T-cell (primary cell): ENCODE measurements at regions not wholly inside any gene's neighbourhood (a gene's known extent, or its start where the extent isn't known, plus 50 kb on each side); places are given as distances from the start of the nearest gene placed in this dataset.

Source experiments
- ATAC-seq, 4 experiments: fragments of 200-7000 bp in 3 of 4; fragments of 150-1000 bp in 1 of 4; cut with Tn5 transposase; replicated peaks in 1 of 4; 1 replicate in 3 of 4; 2 replicates in 1 of 4; pipeline ENCODE4 v1.10.0; 2021; ENCODE audit warnings: moderate library complexity in 3 of 4, mild to moderate bottlenecking in 2 of 4, moderate number of reproducible peaks in 1 of 4
- CTCF ChIA-PET, 2 donors: fragments of 300-600 bp; sonication (Branson Sonifier 250); formaldehyde crosslinking; loops; one replicate each; lab custom pipeline; 2022; ENCODE audit warnings: antibody characterized with exemption in 2 of 2; lab: Charles Lee
- POLR2A ChIA-PET, 2 donors: fragments of 300-600 bp; sonication (Branson Sonifier 250); formaldehyde crosslinking; loops; one replicate each; lab custom pipeline; 2022; ENCODE audit warnings: antibody characterized with exemption in 2 of 2; lab: Charles Lee
- DNase-seq, 35 experiments: peaks; one replicate each; pipeline versions ENCODE4 v3.0.0 to v3.0.0-alpha.2; 2013 to 2023
- H3K27ac ChIP-seq: one replicate; pipeline ENCODE4 v1.5.1; 2013; ENCODE audit warnings: low read length
- H3K27me3 ChIP-seq, 2 experiments: replicated peaks in 1 of 2; 1 replicate in 1 of 2; 2 replicates in 1 of 2; pipeline versions ENCODE4 v1.6.1 to v1.7.0; 2013; ENCODE audit warnings: low read length in 1 of 2, mixed read lengths in 1 of 2; ENCODE audit not compliant: control insufficient read depth in 2 of 2, insufficient read depth in 2 of 2; ENCODE audit errors: extremely low read depth in 1 of 2
- H3K36me3 ChIP-seq, 2 donors: 1 replicate in 1 of 2; 2 replicates in 1 of 2; pipeline versions ENCODE4 v1.6.1 to v1.7.0; 2013; ENCODE audit warnings: low read length in 1 of 2; ENCODE audit not compliant: control insufficient read depth in 2 of 2, insufficient read depth in 1 of 2; ENCODE audit errors: extremely low read depth in 1 of 2
- H3K4me1 ChIP-seq, 2 experiments: 1 replicate in 1 of 2; 2 replicates in 1 of 2; pipeline versions ENCODE4 v1.6.1 to v1.7.0; 2013; ENCODE audit warnings: low read length in 2 of 2, mixed read lengths in 1 of 2; ENCODE audit not compliant: insufficient read depth in 2 of 2, control insufficient read depth in 1 of 2; ENCODE audit errors: extremely low read depth in 1 of 2
- H3K4me3 ChIP-seq, 2 donors: 1 replicate in 1 of 2; 2 replicates in 1 of 2; pipeline versions ENCODE4 v1.5.1 to v1.7.0; 2013; ENCODE audit warnings: mild to moderate bottlenecking in 2 of 2, low read length in 1 of 2, moderate library complexity in 1 of 2; ENCODE audit not compliant: control insufficient read depth in 1 of 2; ENCODE audit errors: extremely low read depth in 1 of 2
- H3K9me3 ChIP-seq: 2 replicates; pipeline ENCODE4 v1.7.0; 2013
- H3K27ac Mint-ChIP-seq, 2 donors: one replicate each; pipeline ENCODE4 v1.8.0; 2020 to 2021; ENCODE audit warnings: mild to moderate bottlenecking in 2 of 2, mixed read lengths in 2 of 2
- H3K27me3 Mint-ChIP-seq, 2 donors: one replicate each; pipeline ENCODE4 v1.8.0; 2021 to 2022; ENCODE audit warnings: mixed read lengths in 2 of 2
- H3K36me3 Mint-ChIP-seq: one replicate; pipeline ENCODE4 v1.8.0; 2021; ENCODE audit warnings: mixed read lengths
- H3K4me1 Mint-ChIP-seq, 3 donors: one replicate each; pipeline ENCODE4 v1.8.0; 2020 to 2022; ENCODE audit warnings: mixed read lengths in 3 of 3, mild to moderate bottlenecking in 1 of 3
- H3K4me3 Mint-ChIP-seq, 3 donors: one replicate each; pipeline ENCODE4 v1.8.0; 2020 to 2022; ENCODE audit warnings: mild to moderate bottlenecking in 3 of 3, mixed read lengths in 3 of 3, moderate library complexity in 3 of 3
- H3K9me3 Mint-ChIP-seq, 3 donors: one replicate each; pipeline ENCODE4 v1.8.0; 2020 to 2022; ENCODE audit warnings: mixed read lengths in 3 of 3
- WGBS: methylation state at CpG from one replicate; pipeline ENCODE4 v1.1.5; 2013; ENCODE audit warnings: missing lambda C conversion rate; ENCODE audit not compliant: insufficient coverage; 5-methylcytosine and 5-hydroxymethylcytosine counted together

DNA sequence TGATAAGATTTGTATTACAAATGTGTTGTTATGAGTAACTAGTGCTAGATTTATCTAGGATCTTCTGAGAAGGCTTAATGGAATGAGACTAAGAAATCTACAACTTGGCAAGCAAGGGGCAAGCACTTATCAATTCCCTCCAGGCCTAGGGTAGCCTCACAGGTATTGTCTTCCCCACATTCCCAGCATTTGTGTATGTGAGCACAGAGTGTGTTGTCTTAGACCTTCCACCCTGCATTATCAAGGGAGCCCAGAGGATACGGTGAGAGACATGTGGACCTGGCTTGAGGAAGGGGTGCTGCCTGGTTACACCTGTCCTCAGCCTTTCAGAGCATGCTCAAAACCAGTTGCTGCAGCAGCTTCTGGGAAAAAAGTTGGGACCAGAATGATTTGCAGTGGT, 327.2 kb downstream of the MRPL39 start:
- WGBS, result 100% methylated on average over 1 of the region's 1 CpG
- Mint-ChIP-seq H3K4me1 (no peaks in the 10 kb centered on the region), H3K36me3 (no peaks in the 10 kb centered on the region), H3K4me3 (no peak overlapping the region), H3K27ac (no peak overlapping the region), H3K27me3 (peaks cover 0 to 8% of the 10 kb centered on the region in 2 donors), H3K9me3 (no peaks in the 10 kb centered on the region)
- CTCF ChIA-PET, result no interaction called here
- ATAC-seq (no peak), DNase-seq (no peak)
- Histone ChIP-seq H3K4me3 (no peak overlapping the region), H3K27me3 (no peaks in the 10 kb centered on the region), H3K4me1 (no peaks in the 10 kb centered on the region), H3K27ac (no peak overlapping the region), H3K9me3 (no peaks in the 10 kb centered on the region), H3K36me3 (no peaks in the 10 kb centered on the region)
- POLR2A ChIA-PET, result no interaction called here

DNA sequence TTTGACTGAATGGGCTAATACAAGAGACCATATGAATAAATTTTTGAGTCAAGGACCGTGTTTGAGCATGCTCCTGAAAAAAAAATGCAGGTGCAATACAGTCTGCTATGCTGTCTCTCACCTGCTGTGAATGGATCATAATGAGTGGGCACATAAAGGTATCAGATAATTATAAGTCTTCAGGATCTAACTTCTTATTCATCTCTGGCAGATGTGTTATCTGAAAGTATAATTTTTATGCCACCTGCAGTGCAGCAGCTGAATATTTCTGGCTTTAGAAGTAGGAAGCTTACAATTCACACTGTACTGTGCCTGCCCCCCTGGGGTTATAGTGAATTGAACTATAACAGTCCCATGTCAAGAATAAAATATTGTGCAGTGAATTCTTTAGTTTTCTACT, 333.3 kb downstream of the MRPL39 start:
- WGBS, result no CpG with 5 or more reads among the region's 1 CpG
- DNase-seq, result no peak
- H3K4me3 ChIP-seq, result no peak overlapping the region
- no peak for ATAC-seq
- no peaks in the 10 kb centered on the region for H3K9me3 ChIP-seq
- Mint-ChIP-seq H3K27ac (no peak overlapping the region), H3K27me3 (no peaks in the 10 kb centered on the region), H3K9me3 (no peaks in the 10 kb centered on the region), H3K4me1 (no peaks in the 10 kb centered on the region), H3K36me3 (no peaks in the 10 kb centered on the region), H3K4me3 (no peak overlapping the region)
- H3K27me3 ChIP-seq, result no peaks in the 10 kb centered on the region
- no peaks in the 10 kb centered on the region for H3K36me3 ChIP-seq
- POLR2A ChIA-PET, result no interaction called here
- H3K27ac ChIP-seq, result no peak overlapping the region
- CTCF ChIA-PET, result no interaction called here
- no peaks in the 10 kb centered on the region for H3K4me1 ChIP-seq

DNA sequence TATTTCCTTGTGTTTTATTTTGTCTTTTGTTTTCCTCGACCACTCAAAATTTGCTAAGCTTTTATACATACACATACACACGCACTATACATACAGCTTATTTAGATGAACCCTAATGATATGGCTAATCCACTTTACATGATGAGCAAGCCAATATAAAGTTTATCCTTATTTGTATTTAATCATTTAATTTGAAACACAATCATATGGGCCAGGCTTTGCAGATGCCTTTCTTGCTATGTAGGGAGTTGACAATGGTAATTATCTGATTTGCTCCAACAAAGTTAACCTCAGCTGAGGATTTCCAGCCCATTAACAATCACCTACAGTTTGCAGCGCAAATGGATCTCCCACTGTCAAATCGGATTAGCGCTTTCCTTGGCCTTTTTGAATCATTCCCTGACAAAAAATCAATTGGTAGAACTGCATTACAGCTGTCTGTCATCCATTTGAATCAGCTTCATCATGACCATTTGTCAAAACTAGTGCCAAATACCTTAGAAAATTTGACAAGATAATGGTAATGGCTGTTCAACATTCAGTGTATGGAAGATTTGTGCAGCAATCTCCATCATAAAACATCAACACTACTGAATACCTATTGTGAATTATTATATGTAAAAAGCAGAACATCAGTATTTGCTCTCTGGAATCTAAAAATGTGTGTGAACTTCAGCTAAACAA, 352.6 kb downstream of the MRPL39 start:
- no peak overlapping the region for H3K27ac Mint-ChIP-seq
- ChIA-PET CTCF (no interaction called here), POLR2A (no interaction called here)
- H3K27ac ChIP-seq, result no peak overlapping the region
- no peaks in the 10 kb centered on the region for H3K9me3 Mint-ChIP-seq
- H3K4me3 ChIP-seq, result no peak overlapping the region
- no peaks in the 10 kb centered on the region for H3K27me3 ChIP-seq
- no peak overlapping the region for H3K4me3 Mint-ChIP-seq
- DNase-seq (no peak), ATAC-seq (no peak)
- no peaks in the 10 kb centered on the region for H3K4me1 ChIP-seq
- no peaks in the 10 kb centered on the region for H3K36me3 ChIP-seq
- no peaks in the 10 kb centered on the region for H3K9me3 ChIP-seq
- H3K4me1 Mint-ChIP-seq, result no peaks in the 10 kb centered on the region
- no peaks in the 10 kb centered on the region for H3K36me3 Mint-ChIP-seq
- H3K27me3 Mint-ChIP-seq, result peaks cover 0 to 7% of the 10 kb centered on the region in 2 donors
- whole genome bisulfite sequencing, result 96% methylated on average over 3 of the region's 5 CpGs

DNA sequence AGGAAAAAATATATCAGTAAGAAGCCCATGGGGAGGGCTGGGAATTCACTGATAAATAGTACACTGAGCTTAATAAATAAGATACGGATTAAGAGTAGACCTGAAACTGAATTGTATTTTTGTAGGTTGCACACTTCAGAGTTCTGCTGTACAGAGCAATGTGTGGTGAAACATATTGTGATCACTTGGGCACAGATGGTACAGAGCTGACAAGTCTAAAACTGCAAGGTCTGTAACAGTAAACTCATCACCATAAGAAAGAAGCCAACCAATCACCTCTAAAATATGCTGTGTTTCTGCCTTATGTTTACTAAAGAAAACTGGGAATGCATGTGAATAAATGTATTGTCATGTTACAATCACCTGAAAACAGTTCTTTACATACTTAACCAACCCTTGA, 360.7 kb downstream of the MRPL39 start:
- Histone ChIP-seq H3K27ac (no peak overlapping the region), H3K4me3 (no peak overlapping the region), H3K4me1 (no peaks in the 10 kb centered on the region), H3K27me3 (no peaks in the 10 kb centered on the region), H3K36me3 (no peaks in the 10 kb centered on the region), H3K9me3 (no peaks in the 10 kb centered on the region)
- peaks cover 0 to 6% (median 0%) of the 10 kb centered on the region in 3 donors for H3K9me3 Mint-ChIP-seq
- 88% methylated on average over 1 of the region's 1 CpG for WGBS
- no peaks in the 10 kb centered on the region for H3K4me1 Mint-ChIP-seq
- DNase-seq (no peak), ATAC-seq (no peak)
- ChIA-PET CTCF (no interaction called here), POLR2A (no interaction called here)
- H3K36me3 Mint-ChIP-seq, result no peaks in the 10 kb centered on the region
- H3K27ac Mint-ChIP-seq, result no peak overlapping the region
- no peak overlapping the region for H3K4me3 Mint-ChIP-seq
- no peaks in the 10 kb centered on the region for H3K27me3 Mint-ChIP-seq

DNA sequence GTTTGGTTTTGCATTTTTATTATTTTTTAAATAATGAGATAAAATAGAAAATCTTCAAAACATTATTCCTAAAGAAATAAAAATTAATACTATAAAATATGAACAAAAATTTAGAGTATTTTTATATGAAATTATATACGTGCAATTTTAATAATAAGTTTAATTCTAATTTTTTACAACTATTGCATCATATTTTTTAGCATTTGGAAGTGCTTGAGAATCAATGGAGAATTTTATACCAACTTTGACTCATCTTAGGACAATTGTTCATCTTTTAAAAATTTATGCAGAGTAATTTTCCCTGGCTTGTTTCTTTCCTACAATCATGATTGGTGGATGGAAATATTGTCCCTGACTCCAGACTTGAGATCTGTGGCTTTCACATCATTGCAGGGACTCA, 362.5 kb downstream of the MRPL39 start:
- WGBS, result no CpG with 5 or more reads among the region's 1 CpG
- no peak overlapping the region for H3K4me3 Mint-ChIP-seq
- POLR2A ChIA-PET, result no interaction called here

DNA sequence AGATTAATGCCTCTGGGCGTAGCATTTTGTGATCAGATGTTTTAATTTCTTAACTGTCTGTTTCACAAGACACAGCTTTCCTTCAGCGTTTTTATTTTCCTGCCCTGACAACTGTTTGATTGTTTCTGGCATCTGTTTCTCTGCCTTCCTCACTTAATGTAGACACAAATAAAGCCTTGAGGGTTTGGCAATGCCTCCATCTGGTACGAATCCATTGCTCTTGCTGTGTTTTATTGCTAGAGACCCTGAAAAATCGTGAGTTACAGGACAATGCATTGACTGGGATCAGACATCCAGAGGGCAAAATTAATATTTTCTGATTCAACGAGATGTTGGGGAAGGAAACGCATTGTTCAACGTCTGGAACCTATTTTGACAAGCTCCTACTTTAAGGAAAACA, 363.5 kb downstream of the MRPL39 start:
- Mint-ChIP-seq H3K27ac (no peak overlapping the region), H3K27me3 (no peaks in the 10 kb centered on the region), H3K4me1 (no peaks in the 10 kb centered on the region), H3K9me3 (peaks cover 3 to 19% (median 5%) of the 10 kb centered on the region in 3 donors), H3K4me3 (no peak overlapping the region), H3K36me3 (no peaks in the 10 kb centered on the region)
- ATAC-seq, result no peak
- no peaks in the 10 kb centered on the region for H3K36me3 ChIP-seq
- no peak overlapping the region for H3K27ac ChIP-seq
- no peaks in the 10 kb centered on the region for H3K27me3 ChIP-seq
- no peaks in the 10 kb centered on the region for H3K4me1 ChIP-seq
- 80% methylated on average over 3 of the region's 7 CpGs for WGBS
- no peaks in the 10 kb centered on the region for H3K9me3 ChIP-seq
- H3K4me3 ChIP-seq, result no peak overlapping the region
- ChIA-PET POLR2A (no interaction called here), CTCF (no interaction called here)
- no peak for DNase-seq

More for the DNA sequence above, 362.5 kb downstream of the MRPL39 start:
- peaks cover 0 to 14% (median 5%) of the 10 kb centered on the region in 3 donors for H3K9me3 Mint-ChIP-seq
- H3K27ac ChIP-seq, result no peak overlapping the region
- DNase-seq (no peak), ATAC-seq (no peak)
- no peaks in the 10 kb centered on the region for H3K9me3 ChIP-seq
- no peak overlapping the region for H3K4me3 ChIP-seq
- CTCF ChIA-PET, result no interaction called here
- H3K27me3 Mint-ChIP-seq, result no peaks in the 10 kb centered on the region
- H3K27me3 ChIP-seq, result no peaks in the 10 kb centered on the region
- no peaks in the 10 kb centered on the region for H3K36me3 ChIP-seq
- no peaks in the 10 kb centered on the region for H3K4me1 ChIP-seq
- no peaks in the 10 kb centered on the region for H3K36me3 Mint-ChIP-seq
- H3K4me1 Mint-ChIP-seq, result no peaks in the 10 kb centered on the region
- H3K27ac Mint-ChIP-seq, result no peak overlapping the region

DNA sequence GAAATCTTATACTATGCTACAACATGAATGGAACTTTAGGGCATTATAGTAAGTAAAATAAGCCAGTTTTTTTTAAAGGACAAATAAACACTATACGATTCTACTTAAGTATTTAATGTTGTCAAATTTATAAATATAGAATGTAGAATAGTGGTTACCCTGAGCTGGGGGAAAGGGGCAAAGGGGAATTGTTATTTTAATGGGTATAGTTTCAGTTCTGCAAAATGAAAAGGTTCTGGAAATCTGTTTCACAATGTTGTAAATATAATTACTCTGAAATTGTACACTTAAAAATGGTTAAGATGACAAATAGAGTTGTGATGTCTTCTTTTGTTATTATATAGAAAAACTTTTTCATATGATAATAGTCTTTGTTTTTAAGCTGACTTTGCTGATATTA, 366.3 kb downstream of the MRPL39 start:
- Mint-ChIP-seq H3K9me3 (peaks cover 9 to 36% (median 15%) of the 10 kb centered on the region in 3 donors), H3K27ac (no peak overlapping the region), H3K4me3 (no peak overlapping the region), H3K4me1 (no peaks in the 10 kb centered on the region), H3K27me3 (no peaks in the 10 kb centered on the region), H3K36me3 (peaks cover 2% of the 10 kb centered on the region)
- H3K36me3 ChIP-seq, result no peaks in the 10 kb centered on the region
- no peak for DNase-seq
- no peak for ATAC-seq
- no peak overlapping the region for H3K4me3 ChIP-seq
- no peaks in the 10 kb centered on the region for H3K27me3 ChIP-seq
- no CpG with 5 or more reads among the region's 1 CpG for WGBS
- H3K27ac ChIP-seq, result no peak overlapping the region
- no peaks in the 10 kb centered on the region for H3K9me3 ChIP-seq
- H3K4me1 ChIP-seq, result no peaks in the 10 kb centered on the region
- ChIA-PET CTCF (no interaction called here), POLR2A (no interaction called here)
